SIG-M5 treated with dmso at 0.1 percent for 504 hours (cell line): ENCODE measurements at regions not wholly inside any gene's neighbourhood (a gene's known extent, or its start where the extent isn't known, plus 50 kb on each side); places are given as distances from the start of the nearest gene placed in this dataset.

Experiments
- DNase-seq: peaks from one replicate; lab custom pipeline; 2025; ENCODE audit not compliant: unreplicated experiment; lab: John Stamatoyannopoulos, UW

- DNase-seq: no peak
Observed at GRCh38 chr3:43932921-43933320, 242.2 kb downstream of the ABHD5 start.

GRCh38 chr3:43948013-43948412, 257.3 kb downstream of the ABHD5 start:
- no peak for DNase-seq

GRCh38 chr3:43949594-43949993, 258.9 kb downstream of the ABHD5 start:
- no peak for DNase-seq

- no peak for DNase-seq
Observed at GRCh38 chr3:43950775-43951174, 260.0 kb downstream of the ABHD5 start.

- no peak for DNase-seq
Observed at GRCh38 chr3:43951813-43952212, 261.1 kb downstream of the ABHD5 start.

- no peak for DNase-seq
Observed at GRCh38 chr3:43953380-43953779, 262.6 kb downstream of the ABHD5 start.

- DNase-seq: no peak
Observed at GRCh38 chr3:43953814-43954692, 263.3 kb downstream of the ABHD5 start.

GRCh38 chr3:43956945-43957344, 266.2 kb downstream of the ABHD5 start:
- DNase-seq: no peak

- DNase-seq: no peak
Observed at GRCh38 chr3:43957553-43957952, 266.8 kb downstream of the ABHD5 start.

- no peak for DNase-seq
Observed at GRCh38 chr3:43958005-43958770, 267.4 kb downstream of the ABHD5 start.

- DNase-seq: no peak
Observed at GRCh38 chr3:43958973-43959372, 268.2 kb downstream of the ABHD5 start.

GRCh38 chr3:43959498-43960447, 269.0 kb downstream of the ABHD5 start:
- no peak for DNase-seq

GRCh38 chr3:43960448-43960840, 269.7 kb downstream of the ABHD5 start:
- DNase-seq: no peak

GRCh38 chr3:43962043-43962442, 271.3 kb downstream of the ABHD5 start:
- DNase-seq: no peak

- no peak for DNase-seq
Observed at GRCh38 chr3:43963208-43963607, 272.5 kb downstream of the ABHD5 start.

- no peak for DNase-seq
Observed at GRCh38 chr3:43964640-43965039, 273.9 kb downstream of the ABHD5 start.

GRCh38 chr3:43965656-43966055, 274.9 kb downstream of the ABHD5 start:
- DNase-seq: no peak

GRCh38 chr3:43966126-43966525, 275.4 kb downstream of the ABHD5 start:
- DNase-seq: no peak

GRCh38 chr3:43966530-43966929, 275.2 kb upstream of the TOPAZ1 start:
- DNase-seq: no peak

- no peak for DNase-seq
Observed at GRCh38 chr3:43968465-43968864, 273.2 kb upstream of the TOPAZ1 start.

GRCh38 chr3:43969944-43970343, 271.7 kb upstream of the TOPAZ1 start:
- DNase-seq: no peak
